ENCODE measurements at regions not wholly inside any gene's neighbourhood (a gene's known extent, or its start where the extent isn't known, plus 50 kb on each side); places are given as distances from the start of the nearest gene placed in this dataset.

DNA sequence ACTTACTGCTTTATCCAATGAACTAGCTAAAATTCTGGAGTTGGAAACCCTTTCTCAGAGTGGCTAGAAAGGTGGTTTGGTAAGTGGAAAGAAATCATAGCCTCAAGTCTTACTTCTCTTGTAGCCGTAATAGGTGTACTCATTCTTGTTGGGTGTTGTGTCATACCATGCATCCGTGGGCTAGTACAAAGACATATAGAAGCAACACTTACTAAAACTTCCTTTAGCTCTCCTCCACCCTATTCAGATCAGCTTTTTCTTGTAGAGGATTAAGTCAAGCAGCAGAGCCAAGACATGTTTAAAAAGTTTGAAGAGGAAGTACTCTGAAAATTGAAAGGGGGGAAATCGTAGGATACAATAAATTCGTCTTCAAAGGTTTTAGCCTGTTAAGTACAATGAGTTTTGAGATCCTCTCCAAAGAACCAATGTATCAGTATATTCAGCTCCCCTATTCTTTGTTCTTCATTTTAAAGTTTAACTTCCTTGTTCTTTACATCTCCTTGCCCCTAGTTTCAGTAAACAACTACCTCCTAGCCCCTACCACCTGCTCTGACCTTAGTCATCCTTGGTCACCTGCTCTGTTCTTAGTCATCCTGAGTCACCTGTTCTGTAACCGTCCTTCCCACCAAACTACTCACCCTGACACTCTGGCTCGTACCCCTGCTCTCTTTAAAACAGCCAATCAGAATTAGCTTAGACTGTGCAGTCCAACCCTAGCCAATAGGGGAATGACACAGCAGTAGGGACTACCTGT lies 62.1 kb upstream of the DEUP1 start:
- no peak for TF ChIP-seq CTCF (IDR thresholded peaks at IDR 0.05; ENCODE audit: low read depth, low read length, missing control alignments)
- H3K4me3 ChIP-seq (ENCODE audit: low read depth, low read length): no peak overlapping the region
- DNase-seq (ENCODE audit: low read depth): no peak

GRCh38 chr11:93271596-93271995 lies 58.9 kb upstream of the DEUP1 start:
- H3K4me3 ChIP-seq (ENCODE audit: low read depth, low read length): no peak overlapping the region
- no peak for DNase-seq (ENCODE audit: low read depth)
- no peak for TF ChIP-seq CTCF (IDR thresholded peaks at IDR 0.05; ENCODE audit: low read depth, low read length, missing control alignments)

DNA sequence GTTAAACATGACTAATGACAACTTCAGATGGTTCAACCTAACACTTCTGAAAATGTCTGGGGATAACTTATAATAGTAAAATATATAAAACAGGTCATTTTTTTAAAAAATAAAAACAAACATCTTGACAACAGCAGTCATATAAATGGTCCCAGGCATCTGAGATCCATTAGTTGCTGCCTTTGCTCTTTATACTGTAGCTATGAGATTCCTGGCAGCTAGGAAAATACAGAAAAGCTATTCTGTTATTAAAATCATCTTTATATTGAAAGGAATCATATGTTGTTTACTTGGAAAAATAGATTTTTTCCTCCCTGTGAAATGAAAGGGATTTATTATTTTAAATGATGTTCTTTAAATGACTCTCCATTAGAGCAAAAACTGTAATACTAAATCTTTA lies 55.7 kb upstream of the DEUP1 start:
- H3K4me3 ChIP-seq (ENCODE audit: low read depth, low read length): no peak overlapping the region
- no peak for TF ChIP-seq CTCF (IDR thresholded peaks at IDR 0.05; ENCODE audit: low read depth, low read length, missing control alignments)
- DNase-seq (ENCODE audit: low read depth): no peak

DNA sequence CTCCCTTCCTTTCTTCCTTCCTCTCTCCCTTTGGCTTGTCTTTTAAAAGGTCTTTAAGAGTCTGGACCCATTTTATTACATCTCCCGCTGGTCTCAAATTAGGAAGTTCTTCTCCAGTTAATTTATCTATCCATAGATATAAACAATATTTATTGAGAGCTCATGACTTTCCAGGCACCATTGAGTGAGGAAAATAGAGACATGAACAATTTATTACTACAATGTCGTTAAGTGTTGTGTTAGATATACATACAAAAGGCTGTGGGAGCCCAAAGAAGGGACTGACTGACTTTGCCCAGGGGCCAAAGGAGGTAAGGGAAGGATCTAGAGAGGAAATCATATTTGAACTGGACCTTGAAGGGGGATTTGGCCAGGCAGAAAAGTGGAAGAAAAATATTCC lies 51.6 kb upstream of the DEUP1 start:
- no peak for DNase-seq (ENCODE audit: low read depth)
- no peak overlapping the region for H3K4me3 ChIP-seq (ENCODE audit: low read depth, low read length)
- TF ChIP-seq CTCF (IDR thresholded peaks at IDR 0.05; ENCODE audit: low read depth, low read length, missing control alignments): no peak

- no peak for TF ChIP-seq CTCF (IDR thresholded peaks at IDR 0.05; ENCODE audit: low read depth, low read length, missing control alignments)
- DNase-seq (ENCODE audit: low read depth): peak; percentile 7
- H3K4me3 ChIP-seq (ENCODE audit: low read depth, low read length): no peak overlapping the region
Observed at GRCh38 chr11:93279851-93280347, 50.6 kb upstream of the DEUP1 start.

Measured in GM12864 (cell line).